GM10266 (cell line): ENCODE measurements at regions not wholly inside any gene's neighbourhood (a gene's known extent, or its start where the extent isn't known, plus 50 kb on each side); places are given as distances from the start of the nearest gene placed in this dataset.

Experiments
- DNase-seq: peaks from one replicate; pipeline ENCODE4 v3.0.0; 2012; ENCODE audit errors: extremely low spot score
- CTCF ChIP-seq: IDR thresholded peaks from 2 replicates; pipeline ENCODE4 v1.5.1; 2012; ENCODE audit warnings: mild to moderate bottlenecking, low read depth; ENCODE audit not compliant: control insufficient read depth, insufficient read depth; ENCODE audit errors: missing control alignments

GRCh38 chr3:35946854-35947515, 307.7 kb downstream of the ARPP21 start:
- no peak for DNase-seq
- TF ChIP-seq CTCF = no peak

- no peak for TF ChIP-seq CTCF
- DNase-seq = no peak
Measured at GRCh38 chr3:35950021-35950420, 310.7 kb downstream of the ARPP21 start.

GRCh38 chr3:35954413-35954812, 315.1 kb downstream of the ARPP21 start:
- no peak for TF ChIP-seq CTCF
- no peak for DNase-seq

GRCh38 chr3:35965908-35966307, 326.6 kb downstream of the ARPP21 start:
- TF ChIP-seq CTCF = peak; percentile 32
- DNase-seq = peak; percentile 4

- no peak for DNase-seq
Measured at GRCh38 chr3:35966629-35967464, 327.5 kb downstream of the ARPP21 start.

GRCh38 chr3:35968043-35968622, 328.8 kb downstream of the ARPP21 start:
- no peak for DNase-seq
- no peak for TF ChIP-seq CTCF

More at GRCh38 chr3:35966629-35967464, 327.5 kb downstream of the ARPP21 start:
- TF ChIP-seq CTCF = no peak
